ENCODE measurements at regions not wholly inside any gene's neighbourhood (a gene's known extent, or its start where the extent isn't known, plus 50 kb on each side); places are given as distances from the start of the nearest gene placed in this dataset.

GRCh38 chr12:16844875-16845274 lies 238.9 kb upstream of the LMO3 start (continued):
- TF ChIP-seq CSRNP3 (CRISPR knock-in tag; IDR thresholded peaks at IDR 0.05) = no peak
- no peak for TF ChIP-seq PPARA (CRISPR knock-in tag; IDR thresholded peaks at IDR 0.05; ENCODE audit: borderline replicate concordance)
- TF ChIP-seq SNAI2 (CRISPR knock-in tag; IDR thresholded peaks at IDR 0.05) = no peak
- no peak for TF ChIP-seq ARNTL (CRISPR knock-in tag; IDR thresholded peaks at IDR 0.05; ENCODE audit: borderline replicate concordance, low read depth)
- TF ChIP-seq ZC3H10 (CRISPR knock-in tag; IDR thresholded peaks at IDR 0.05) = no peak
- no peak for TF ChIP-seq ZNF8 (CRISPR knock-in tag; IDR thresholded peaks at IDR 0.05)
- no peak for TF ChIP-seq CREB5 (CRISPR knock-in tag; IDR thresholded peaks at IDR 0.05; ENCODE audit: low read depth)
- TF ChIP-seq TCF4 (CRISPR knock-in tag; IDR thresholded peaks at IDR 0.05; ENCODE audit: borderline replicate concordance) = no peak
- TF ChIP-seq ESRRG (CRISPR knock-in tag; IDR thresholded peaks at IDR 0.05) = no peak

GRCh38 chr12:16833376-16834015 lies 227.5 kb upstream of the LMO3 start:
- no peak for ATAC-seq
- TF ChIP-seq ZNF70 (CRISPR knock-in tag; IDR thresholded peaks at IDR 0.05) (no peak), CSDC2 (CRISPR knock-in tag; IDR thresholded peaks at IDR 0.05) (no peak), ISL1 (CRISPR knock-in tag; IDR thresholded peaks at IDR 0.05) (no peak), RARB (CRISPR knock-in tag; IDR thresholded peaks at IDR 0.05) (no peak), ARNTL (CRISPR knock-in tag; IDR thresholded peaks at IDR 0.05; ENCODE audit: borderline replicate concordance, low read depth) (no peak), PPARA (CRISPR knock-in tag; IDR thresholded peaks at IDR 0.05; ENCODE audit: borderline replicate concordance) (no peak), BACH2 (CRISPR knock-in tag; IDR thresholded peaks at IDR 0.05; ENCODE audit: borderline replicate concordance) (no peak), ZNF565 (CRISPR knock-in tag; conservative IDR thresholded peaks at IDR 0.05; ENCODE audit: low read depth) (no peak), TOX (CRISPR knock-in tag; IDR thresholded peaks at IDR 0.05; ENCODE audit: borderline replicate concordance) (no peak), ZFP3 (CRISPR knock-in tag; IDR thresholded peaks at IDR 0.05) (no peak), TCF4 (CRISPR knock-in tag; IDR thresholded peaks at IDR 0.05; ENCODE audit: borderline replicate concordance) (no peak), CSRNP3 (CRISPR knock-in tag; IDR thresholded peaks at IDR 0.05) (no peak), TSHZ2 (CRISPR knock-in tag; IDR thresholded peaks at IDR 0.05) (no peak), ESRRG (CRISPR knock-in tag; IDR thresholded peaks at IDR 0.05) (no peak), ZFP30 (CRISPR knock-in tag; IDR thresholded peaks at IDR 0.05) (no peak), CREB5 (CRISPR knock-in tag; IDR thresholded peaks at IDR 0.05; ENCODE audit: low read depth) (no peak), ZNF8 (CRISPR knock-in tag; IDR thresholded peaks at IDR 0.05) (no peak)

GRCh38 chr12:16828891-16829290 lies 222.9 kb upstream of the LMO3 start:
- no peak for ATAC-seq
- TF ChIP-seq POU6F1 (CRISPR knock-in tag; IDR thresholded peaks at IDR 0.05; ENCODE audit: borderline replicate concordance, low read depth) = no peak
- no peak for TF ChIP-seq ZNF70 (CRISPR knock-in tag; IDR thresholded peaks at IDR 0.05)
- TF ChIP-seq TSHZ2 (CRISPR knock-in tag; IDR thresholded peaks at IDR 0.05) = no peak
- no peak for TF ChIP-seq CSRNP3 (CRISPR knock-in tag; IDR thresholded peaks at IDR 0.05)
- TF ChIP-seq SNAI2 (CRISPR knock-in tag; IDR thresholded peaks at IDR 0.05) = no peak
- no peak for TF ChIP-seq ZNF565 (CRISPR knock-in tag; conservative IDR thresholded peaks at IDR 0.05; ENCODE audit: low read depth)

Data from SK-N-SH treated with all-trans-retinoic acid at 6 μM for 48 hours (cell line).